ENCODE measurements at regions not wholly inside any gene's neighbourhood (a gene's known extent, or its start where the extent isn't known, plus 50 kb on each side); places are given as distances from the start of the nearest gene placed in this dataset.

DNA sequence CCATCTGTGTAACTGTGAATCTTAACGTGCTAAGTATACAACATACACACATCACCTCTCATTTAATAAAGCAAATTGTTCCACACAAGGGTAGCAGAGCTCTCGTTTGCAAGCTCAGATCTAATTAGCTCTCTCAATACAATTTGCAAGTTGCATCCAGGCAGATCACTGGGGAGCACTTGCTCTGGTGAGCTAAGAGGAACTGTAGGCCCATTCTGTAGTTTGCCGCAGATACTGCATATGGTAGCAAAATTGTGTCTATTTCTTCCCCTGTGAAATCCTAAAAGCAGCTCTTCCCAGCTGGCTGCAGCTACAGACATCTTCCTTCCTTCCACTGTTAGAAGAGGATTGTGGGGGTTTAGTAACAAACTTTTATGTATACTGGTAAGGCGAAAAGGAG lies 288.7 kb upstream of the ADAMTS9 start:
- TF ChIP-seq CTCF (IDR thresholded peaks at IDR 0.05) (no peak), AFF4 (CRISPR knock-in tag; IDR thresholded peaks at IDR 0.05; ENCODE audit: borderline replicate concordance) (no peak)
- TF ChIP-seq, protein P1, sequence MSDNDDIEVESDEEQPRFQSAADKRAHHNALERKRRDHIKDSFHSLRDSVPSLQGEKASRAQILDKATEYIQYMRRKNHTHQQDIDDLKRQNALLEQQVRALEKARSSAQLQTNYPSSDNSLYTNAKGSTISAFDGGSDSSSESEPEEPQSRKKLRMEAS (CRISPR knock-in tag; IDR thresholded peaks at IDR 0.05), result no peak

All from WTC11 (cell line).